GM12878 (cell line): ENCODE measurements at regions not wholly inside any gene's neighbourhood (a gene's known extent, or its start where the extent isn't known, plus 50 kb on each side); places are given as distances from the start of the nearest gene placed in this dataset.

Experiments
- ASH2L ChIP-seq: fragments of 300-600, 200-600 bp; sonication (generic); IDR thresholded peaks from 2 replicates; pipeline ENCODE4 v1.6.1; 2017; ENCODE audit warnings: low read depth, mild to moderate bottlenecking, borderline replicate concordance
- CREB1 ChIP-seq: IDR thresholded peaks from 2 replicates; pipeline ENCODE4 v1.6.1; 2012; ENCODE audit warnings: low read depth, mild to moderate bottlenecking, inconsistent platforms
- CTCF ChIP-seq, 3 experiments: IDR thresholded peaks in 2 of 3; conservative IDR thresholded peaks in 1 of 3; 2 replicates each; pipeline ENCODE4 v1.5.1; 2011; ENCODE audit warnings: low read depth in 3 of 3, low read length in 3 of 3, mild to moderate bottlenecking in 3 of 3, control low read depth in 2 of 3, moderate library complexity in 2 of 3, inconsistent platforms in 1 of 3, mixed read lengths in 1 of 3; ENCODE audit not compliant: control insufficient read depth in 2 of 3, insufficient read depth in 1 of 3; ENCODE audit errors: extremely low read depth in 1 of 3
- E4F1 ChIP-seq: fragments of 450-650 bp; IDR thresholded peaks from 2 replicates; pipeline ENCODE4 v1.6.1; 2018; ENCODE audit warnings: borderline replicate concordance, mild to moderate bottlenecking; ENCODE audit not compliant: partially characterized antibody
- JUND ChIP-seq: IDR thresholded peaks from 2 replicates; pipeline ENCODE4 v1.6.1; 2012; ENCODE audit warnings: low read depth, mild to moderate bottlenecking, low read length, improper control_type of control experiment, moderate library complexity
- MXI1 ChIP-seq: fragments of 150-350 bp; IDR thresholded peaks from 2 replicates; pipeline ENCODE4 v1.6.1; 2011; ENCODE audit warnings: low read depth, mild to moderate bottlenecking, inconsistent platforms, low read length, improper control_type of control experiment
- POLR2A ChIP-seq: IDR thresholded peaks from 2 replicates; pipeline ENCODE4 v1.6.1; 2011; ENCODE audit warnings: low read depth, mild to moderate bottlenecking, low read length
- REST ChIP-seq: IDR thresholded peaks from 2 replicates; pipeline ENCODE4 v1.6.1; 2012; ENCODE audit warnings: mild to moderate bottlenecking, low read depth, low read length
- SP1 ChIP-seq: IDR thresholded peaks from one replicate; pipeline ENCODE4 v1.6.1; 2011; ENCODE audit warnings: low read depth, low read length
- TF ChIP-seq, protein P1 (sequence below): fragments of 450-650 bp; IDR thresholded peaks from 2 replicates; pipeline ENCODE4 v1.6.1; 2017; ENCODE audit warnings: borderline replicate concordance

- TF ChIP-seq SP1 (no peak), CTCF (IDR thresholded peaks at IDR 0.05 in 2 of 3, conservative IDR thresholded peaks at IDR 0.05 in 1 of 3; ENCODE audit: control insufficient read depth in 2 of 3, extremely low read depth in 1 of 3, insufficient read depth in 1 of 3, low read depth in 3 of 3, low read length in 3 of 3) (no peak), CREB1 (no peak), MXI1 (no peak), REST (no peak), POLR2A (no peak), JUND (no peak), E4F1 (no peak), ASH2L (no peak)
- TF ChIP-seq, protein P1, sequence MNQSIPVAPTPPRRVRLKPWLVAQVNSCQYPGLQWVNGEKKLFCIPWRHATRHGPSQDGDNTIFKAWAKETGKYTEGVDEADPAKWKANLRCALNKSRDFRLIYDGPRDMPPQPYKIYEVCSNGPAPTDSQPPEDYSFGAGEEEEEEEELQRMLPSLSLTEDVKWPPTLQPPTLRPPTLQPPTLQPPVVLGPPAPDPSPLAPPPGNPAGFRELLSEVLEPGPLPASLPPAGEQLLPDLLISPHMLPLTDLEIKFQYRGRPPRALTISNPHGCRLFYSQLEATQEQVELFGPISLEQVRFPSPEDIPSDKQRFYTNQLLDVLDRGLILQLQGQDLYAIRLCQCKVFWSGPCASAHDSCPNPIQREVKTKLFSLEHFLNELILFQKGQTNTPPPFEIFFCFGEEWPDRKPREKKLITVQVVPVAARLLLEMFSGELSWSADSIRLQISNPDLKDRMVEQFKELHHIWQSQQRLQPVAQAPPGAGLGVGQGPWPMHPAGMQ, result no peak
Measured at GRCh38 chr14:26255213-26255612, 342.6 kb downstream of the NOVA1 start.
